ENCODE measurements at regions not wholly inside any gene's neighbourhood (a gene's known extent, or its start where the extent isn't known, plus 50 kb on each side); places are given as distances from the start of the nearest gene placed in this dataset.

DNA sequence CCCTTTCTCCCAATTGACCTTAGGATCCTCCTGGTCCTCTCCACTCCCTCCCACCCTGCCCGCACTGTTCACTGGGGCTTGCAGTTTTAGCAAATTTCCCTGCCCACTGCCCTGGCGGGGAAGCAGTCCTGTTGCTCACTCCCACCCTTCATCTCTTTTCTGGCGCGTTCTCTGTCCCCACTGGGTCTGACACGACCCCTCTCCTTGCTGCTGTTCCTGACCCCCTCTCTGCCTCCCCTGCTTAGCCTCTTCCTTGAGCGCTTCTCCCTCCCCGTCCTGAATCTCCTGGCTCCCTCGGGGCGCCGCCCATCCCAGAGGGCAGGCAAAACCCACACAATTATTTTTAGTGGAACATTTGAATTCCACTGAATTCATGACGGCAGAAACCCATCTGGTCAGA is 1796.4 kb downstream of the TP53TG3F start:
- TF ChIP-seq, protein P1, sequence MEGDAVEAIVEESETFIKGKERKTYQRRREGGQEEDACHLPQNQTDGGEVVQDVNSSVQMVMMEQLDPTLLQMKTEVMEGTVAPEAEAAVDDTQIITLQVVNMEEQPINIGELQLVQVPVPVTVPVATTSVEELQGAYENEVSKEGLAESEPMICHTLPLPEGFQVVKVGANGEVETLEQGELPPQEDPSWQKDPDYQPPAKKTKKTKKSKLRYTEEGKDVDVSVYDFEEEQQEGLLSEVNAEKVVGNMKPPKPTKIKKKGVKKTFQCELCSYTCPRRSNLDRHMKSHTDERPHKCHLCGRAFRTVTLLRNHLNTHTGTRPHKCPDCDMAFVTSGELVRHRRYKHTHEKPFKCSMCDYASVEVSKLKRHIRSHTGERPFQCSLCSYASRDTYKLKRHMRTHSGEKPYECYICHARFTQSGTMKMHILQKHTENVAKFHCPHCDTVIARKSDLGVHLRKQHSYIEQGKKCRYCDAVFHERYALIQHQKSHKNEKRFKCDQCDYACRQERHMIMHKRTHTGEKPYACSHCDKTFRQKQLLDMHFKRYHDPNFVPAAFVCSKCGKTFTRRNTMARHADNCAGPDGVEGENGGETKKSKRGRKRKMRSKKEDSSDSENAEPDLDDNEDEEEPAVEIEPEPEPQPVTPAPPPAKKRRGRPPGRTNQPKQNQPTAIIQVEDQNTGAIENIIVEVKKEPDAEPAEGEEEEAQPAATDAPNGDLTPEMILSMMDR (optimal IDR thresholded peaks at IDR 0.05 in 1 of 3, IDR thresholded peaks at IDR 0.05 in 1 of 3, conservative IDR thresholded peaks at IDR 0.05 in 1 of 3; ENCODE audit: extremely low read depth in 1 of 3, insufficient read depth in 2 of 3, low read length in 3 of 3): no peak
- no peak for TF ChIP-seq EZH2 (IDR thresholded peaks at IDR 0.05; ENCODE audit: low read length)

Data from keratinocyte (primary cell).